ENCODE measurements at regions not wholly inside any gene's neighbourhood (a gene's known extent, or its start where the extent isn't known, plus 50 kb on each side); places are given as distances from the start of the nearest gene placed in this dataset.

- no peak for DNase-seq (ENCODE audit: low spot score)
Observed at GRCh38 chr1:87766737-87767136, 438.1 kb downstream of the LMO4 start.

GRCh38 chr1:87778896-87779295 is 450.2 kb downstream of the LMO4 start:
- DNase-seq (ENCODE audit: low spot score) = no peak

- no peak for DNase-seq (ENCODE audit: low spot score)
Observed at GRCh38 chr1:87781554-87781953, 452.9 kb downstream of the LMO4 start.

- no peak for DNase-seq (ENCODE audit: low spot score)
Observed at GRCh38 chr1:87783315-87783714, 454.6 kb downstream of the LMO4 start.

GRCh38 chr1:87785386-87785785 is 456.7 kb downstream of the LMO4 start:
- DNase-seq (ENCODE audit: low spot score) = no peak

GRCh38 chr1:87786229-87786628 is 457.5 kb downstream of the LMO4 start:
- DNase-seq (ENCODE audit: low spot score) = no peak

- no peak for DNase-seq (ENCODE audit: low spot score)
Observed at GRCh38 chr1:87786861-87787545, 458.3 kb downstream of the LMO4 start.

GRCh38 chr1:87787551-87787950 is 458.9 kb downstream of the LMO4 start:
- no peak for DNase-seq (ENCODE audit: low spot score)

- no peak for DNase-seq (ENCODE audit: low spot score)
Observed at GRCh38 chr1:87790756-87791155, 462.1 kb downstream of the LMO4 start.

- no peak for DNase-seq (ENCODE audit: low spot score)
Observed at GRCh38 chr1:87791931-87792740, 463.5 kb downstream of the LMO4 start.

GRCh38 chr1:87794788-87795614 is 466.3 kb downstream of the LMO4 start:
- no peak for DNase-seq (ENCODE audit: low spot score)

- DNase-seq (ENCODE audit: low spot score) = no peak
Observed at GRCh38 chr1:87795615-87796337, 467.1 kb downstream of the LMO4 start.

GRCh38 chr1:87796471-87796901 is 467.8 kb downstream of the LMO4 start:
- no peak for DNase-seq (ENCODE audit: low spot score)

- DNase-seq (ENCODE audit: low spot score) = no peak
Observed at GRCh38 chr1:87799451-87799850, 470.8 kb downstream of the LMO4 start.

GRCh38 chr1:87800006-87800405 is 471.3 kb downstream of the LMO4 start:
- no peak for DNase-seq (ENCODE audit: low spot score)

- DNase-seq (ENCODE audit: low spot score) = no peak
Observed at GRCh38 chr1:87803375-87803774, 474.7 kb downstream of the LMO4 start.

- no peak for DNase-seq (ENCODE audit: low spot score)
Observed at GRCh38 chr1:87804128-87804527, 475.4 kb downstream of the LMO4 start.

GRCh38 chr1:87805666-87806378 is 477.1 kb downstream of the LMO4 start:
- DNase-seq (ENCODE audit: low spot score) = peak; percentile 43

- no peak for DNase-seq (ENCODE audit: low spot score)
Observed at GRCh38 chr1:87806379-87807094, 477.9 kb downstream of the LMO4 start.

- DNase-seq (ENCODE audit: low spot score) = no peak
Observed at GRCh38 chr1:87810166-87810565, 481.5 kb downstream of the LMO4 start.
